Ishikawa (cell line): ENCODE measurements at regions not wholly inside any gene's neighbourhood (a gene's known extent, or its start where the extent isn't known, plus 50 kb on each side); places are given as distances from the start of the nearest gene placed in this dataset.

Source experiments
- CEBPB ChIP-seq: IDR thresholded peaks from 2 replicates; pipeline ENCODE4 v1.6.1; 2012
- CREB1 ChIP-seq: IDR thresholded peaks from 2 replicates; pipeline ENCODE4 v1.6.1; 2012; ENCODE audit warnings: low read depth
- EGR1 ChIP-seq: IDR thresholded peaks from 2 replicates; pipeline ENCODE4 v1.6.1; 2012
- EP300 ChIP-seq: IDR thresholded peaks from 2 replicates; pipeline ENCODE4 v1.6.1; 2012; ENCODE audit warnings: borderline replicate concordance
- FOXM1 ChIP-seq: IDR thresholded peaks from 2 replicates; pipeline ENCODE4 v1.6.1; 2012; ENCODE audit warnings: low read depth, borderline replicate concordance
- MAX ChIP-seq: IDR thresholded peaks from 2 replicates; pipeline ENCODE4 v1.6.1; 2012
- NFIC ChIP-seq: IDR thresholded peaks from 2 replicates; pipeline ENCODE4 v1.6.1; 2012
- RAD21 ChIP-seq: IDR thresholded peaks from 2 replicates; pipeline ENCODE4 v1.6.1; 2012; ENCODE audit warnings: low read depth
- TAF1 ChIP-seq: IDR thresholded peaks from 2 replicates; pipeline ENCODE4 v1.6.1; 2012; ENCODE audit warnings: low read depth, mild to moderate bottlenecking
- TCF12 ChIP-seq: IDR thresholded peaks from 2 replicates; pipeline ENCODE4 v1.6.1; 2012; ENCODE audit warnings: low read depth
- TEAD4 ChIP-seq: IDR thresholded peaks from 2 replicates; pipeline ENCODE4 v1.6.1; 2012
- USF1 ChIP-seq: IDR thresholded peaks from 2 replicates; pipeline ENCODE4 v1.6.1; 2012
- YY1 ChIP-seq: IDR thresholded peaks from 2 replicates; pipeline ENCODE4 v1.6.1; 2012; ENCODE audit warnings: low read depth
- ZBTB7A ChIP-seq: IDR thresholded peaks from 2 replicates; pipeline ENCODE4 v1.6.1; 2012; ENCODE audit warnings: low read depth
- TF ChIP-seq, protein P1 (sequence below): IDR thresholded peaks from 2 replicates; pipeline ENCODE4 v1.6.1; 2012; ENCODE audit warnings: low read depth, mild to moderate bottlenecking

- TF ChIP-seq TEAD4 (no peak), TAF1 (no peak), USF1 (no peak), FOXM1 (no peak), EGR1 (no peak), MAX (no peak), RAD21 (no peak), NFIC (no peak), CEBPB (no peak), YY1 (no peak), EP300 (no peak)
Observed at GRCh38 chr14:86639666-86640065, 1109.7 kb downstream of the FLRT2 start.

GRCh38 chr14:86639146-86639545 is 1109.2 kb downstream of the FLRT2 start:
- no peak for TF ChIP-seq NFIC
- TF ChIP-seq YY1, result no peak
- no peak for TF ChIP-seq RAD21
- TF ChIP-seq EGR1, result no peak
- no peak for TF ChIP-seq EP300
- TF ChIP-seq TCF12, result no peak
- no peak for TF ChIP-seq MAX
- TF ChIP-seq CREB1, result no peak
- TF ChIP-seq TEAD4, result no peak
- no peak for TF ChIP-seq ZBTB7A
- TF ChIP-seq USF1, result no peak
- TF ChIP-seq FOXM1, result no peak
- no peak for TF ChIP-seq CEBPB
- no peak for TF ChIP-seq TAF1

- TF ChIP-seq TAF1 (no peak), TCF12 (no peak), EGR1 (no peak), TEAD4 (no peak), NFIC (no peak), YY1 (no peak), CEBPB (no peak), USF1 (no peak), CREB1 (no peak), RAD21 (no peak), EP300 (no peak), ZBTB7A (no peak), MAX (no peak), FOXM1 (no peak)
- TF ChIP-seq, protein P1, sequence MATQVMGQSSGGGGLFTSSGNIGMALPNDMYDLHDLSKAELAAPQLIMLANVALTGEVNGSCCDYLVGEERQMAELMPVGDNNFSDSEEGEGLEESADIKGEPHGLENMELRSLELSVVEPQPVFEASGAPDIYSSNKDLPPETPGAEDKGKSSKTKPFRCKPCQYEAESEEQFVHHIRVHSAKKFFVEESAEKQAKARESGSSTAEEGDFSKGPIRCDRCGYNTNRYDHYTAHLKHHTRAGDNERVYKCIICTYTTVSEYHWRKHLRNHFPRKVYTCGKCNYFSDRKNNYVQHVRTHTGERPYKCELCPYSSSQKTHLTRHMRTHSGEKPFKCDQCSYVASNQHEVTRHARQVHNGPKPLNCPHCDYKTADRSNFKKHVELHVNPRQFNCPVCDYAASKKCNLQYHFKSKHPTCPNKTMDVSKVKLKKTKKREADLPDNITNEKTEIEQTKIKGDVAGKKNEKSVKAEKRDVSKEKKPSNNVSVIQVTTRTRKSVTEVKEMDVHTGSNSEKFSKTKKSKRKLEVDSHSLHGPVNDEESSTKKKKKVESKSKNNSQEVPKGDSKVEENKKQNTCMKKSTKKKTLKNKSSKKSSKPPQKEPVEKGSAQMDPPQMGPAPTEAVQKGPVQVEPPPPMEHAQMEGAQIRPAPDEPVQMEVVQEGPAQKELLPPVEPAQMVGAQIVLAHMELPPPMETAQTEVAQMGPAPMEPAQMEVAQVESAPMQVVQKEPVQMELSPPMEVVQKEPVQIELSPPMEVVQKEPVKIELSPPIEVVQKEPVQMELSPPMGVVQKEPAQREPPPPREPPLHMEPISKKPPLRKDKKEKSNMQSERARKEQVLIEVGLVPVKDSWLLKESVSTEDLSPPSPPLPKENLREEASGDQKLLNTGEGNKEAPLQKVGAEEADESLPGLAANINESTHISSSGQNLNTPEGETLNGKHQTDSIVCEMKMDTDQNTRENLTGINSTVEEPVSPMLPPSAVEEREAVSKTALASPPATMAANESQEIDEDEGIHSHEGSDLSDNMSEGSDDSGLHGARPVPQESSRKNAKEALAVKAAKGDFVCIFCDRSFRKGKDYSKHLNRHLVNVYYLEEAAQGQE, result no peak
Observed at GRCh38 chr14:86627080-86627479, 1097.1 kb downstream of the FLRT2 start.

DNA sequence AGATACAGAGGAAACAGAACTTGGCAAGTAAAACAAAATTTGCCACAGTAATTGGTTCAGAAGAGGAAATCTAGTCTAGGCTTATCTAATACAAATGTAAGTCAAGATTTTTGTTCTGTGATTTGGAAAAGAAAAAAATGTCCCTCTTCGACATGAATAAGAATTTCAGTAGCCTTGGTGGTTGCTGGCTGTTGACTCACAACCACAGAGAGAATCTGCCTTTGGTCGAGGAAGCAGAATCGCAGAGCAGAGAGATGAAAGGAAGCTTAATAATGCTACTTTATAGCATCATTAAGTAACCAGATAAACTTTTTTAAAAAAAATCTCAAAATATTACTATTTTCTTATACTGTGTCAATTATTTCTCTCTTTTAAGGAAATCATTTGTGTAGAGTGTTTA is 1096.6 kb downstream of the FLRT2 start:
- TF ChIP-seq USF1 (no peak), EP300 (no peak), CEBPB (no peak), NFIC (no peak), TAF1 (no peak)
- TF ChIP-seq, protein P1, result no peak

DNA sequence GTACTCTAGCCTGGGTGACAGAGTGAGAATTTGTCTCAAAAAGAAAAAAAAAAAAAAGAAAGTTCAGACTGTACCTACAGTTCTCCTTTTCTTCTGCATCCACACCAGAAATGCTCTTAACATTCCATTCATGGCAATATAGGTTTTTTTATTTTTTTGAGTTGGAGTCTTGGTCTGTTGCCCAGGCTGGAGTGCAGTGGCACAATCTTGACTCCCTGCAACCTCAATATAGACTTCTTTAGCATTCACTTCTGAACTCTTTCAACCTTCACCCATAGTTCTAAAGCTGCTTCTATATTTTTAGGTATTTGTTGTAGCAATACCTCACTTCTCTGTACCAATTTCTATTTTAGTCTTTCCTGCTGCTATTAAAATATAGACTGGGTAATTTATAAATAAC is 1095.7 kb downstream of the FLRT2 start:
- TF ChIP-seq MAX (no peak), TAF1 (no peak), EGR1 (no peak), CREB1 (no peak), NFIC (no peak), TCF12 (no peak), CEBPB (no peak), RAD21 (no peak), EP300 (no peak), FOXM1 (no peak), TEAD4 (no peak)
- TF ChIP-seq, protein P1, result no peak
